GM12878 (cell line): ENCODE measurements at regions not wholly inside any gene's neighbourhood (a gene's known extent, or its start where the extent isn't known, plus 50 kb on each side); places are given as distances from the start of the nearest gene placed in this dataset.
A peak's percentile ranks its signal among the peaks of the same experiment; 100 is the strongest.

Experiments
- ATAC-seq: fragments of 200-7000 bp; cut with Tn5 transposase; 3 replicates; pipeline ENCODE4 v1.9.1; 2020; ENCODE audit warnings: mild to moderate bottlenecking, moderate library complexity
- BruUV-seq: library from RNA; stranded (reverse); fragments of 400-500 nt; replicated peaks from 2 replicates; lab custom pipeline; 2021; lab: Mats Ljungman, UMichigan
- CTCF ChIA-PET: fragments of 300-600 bp; sonication (Branson Sonifier 250); formaldehyde crosslinking; extraction: SDS; loops from one replicate; lab custom pipeline; 2021; ENCODE audit warnings: inconsistent platforms; lab: Yijun Ruan, JAX
- POLR2A ChIA-PET: fragments of 350-600 bp; formaldehyde crosslinking; extraction: SDS; loops from one replicate; lab custom pipeline; 2021; ENCODE audit warnings: inconsistent platforms; lab: Charles Lee
- RAD21 ChIA-PET: fragments of 300-600 bp; sonication (Branson Sonifier 250); formaldehyde crosslinking; loops from one replicate; lab custom pipeline; 2023; ENCODE audit warnings: antibody characterized with exemption; ENCODE audit not compliant: unreplicated experiment; lab: Charles Lee
- SMC1A ChIA-PET: fragments of 300-600 bp; sonication (Branson Sonifier 250); formaldehyde crosslinking; loops from one replicate; lab custom pipeline; 2023; ENCODE audit not compliant: unreplicated experiment, uncharacterized antibody; lab: Charles Lee
- DNase-seq: peaks from one replicate; pipeline ENCODE4 v3.0.0-alpha.2; 2011; ENCODE audit warnings: low read depth, low spot score
- FAIRE-seq: peaks from 3 replicates; lab custom pipeline; 2011; peaks lifted over from hg19 to GRCh38; lab: Jason Lieb, UNC
- H2AFZ ChIP-seq: 2 replicates; pipeline ENCODE4 v1.6.0; 2011; ENCODE audit warnings: low read depth, low read length, control low read depth; ENCODE audit not compliant: control insufficient read depth
- H3K27ac ChIP-seq: 2 replicates; pipeline ENCODE4 v1.5.1; 2011; ENCODE audit warnings: control low read depth; ENCODE audit not compliant: control insufficient read depth, insufficient read depth
- H3K27me3 ChIP-seq, 2 experiments: replicated peaks in 1 of 2; 2 replicates each; pipeline versions ENCODE4 v1.6.0 to v1.6.1; 2011; ENCODE audit warnings: low read length in 1 of 2; ENCODE audit not compliant: control insufficient read depth in 2 of 2, insufficient read depth in 2 of 2
- H3K36me3 ChIP-seq, 2 experiments: 2 replicates each; pipeline ENCODE4 v1.5.1; 2011; ENCODE audit warnings: low read length in 1 of 2; ENCODE audit not compliant: control insufficient read depth in 2 of 2, insufficient read depth in 2 of 2
- H3K4me1 ChIP-seq: 2 replicates; pipeline ENCODE4 v1.6.1; 2011; ENCODE audit warnings: mild to moderate bottlenecking, low read length, moderate library complexity, mixed read lengths; ENCODE audit not compliant: control insufficient read depth, insufficient read depth
- H3K4me2 ChIP-seq: 2 replicates; pipeline ENCODE4 v1.6.0; 2011; ENCODE audit warnings: control low read depth; ENCODE audit not compliant: control insufficient read depth, insufficient read depth
- H3K4me3 ChIP-seq: fragments of 200-600 bp; sonication (generic); 2 replicates; pipeline ENCODE4 v1.5.1; 2016
- H3K79me2 ChIP-seq: 2 replicates; pipeline ENCODE4 v1.6.0; 2011; ENCODE audit warnings: low read length; ENCODE audit not compliant: control insufficient read depth, insufficient read depth
- H3K9ac ChIP-seq: 2 replicates; pipeline ENCODE4 v1.8.0; 2011; ENCODE audit warnings: low read length, control low read depth, mixed read lengths; ENCODE audit not compliant: control insufficient read depth, insufficient read depth
- H3K9me3 ChIP-seq: replicated peaks from 3 replicates; pipeline ENCODE4 v1.5.1; 2011; ENCODE audit warnings: mild to moderate bottlenecking, low read length; ENCODE audit not compliant: control insufficient read depth, insufficient read depth
- H4K20me1 ChIP-seq: 2 replicates; pipeline ENCODE4 v1.6.0; 2011; ENCODE audit not compliant: control insufficient read depth, insufficient read depth
- ASH2L ChIP-seq: fragments of 300-600, 200-600 bp; sonication (generic); IDR thresholded peaks from 2 replicates; pipeline ENCODE4 v1.6.1; 2017; ENCODE audit warnings: low read depth, mild to moderate bottlenecking, borderline replicate concordance
- CEBPB ChIP-seq, 2 experiments: fragments of 150-350 bp in 1 of 2; IDR thresholded peaks; 2 replicates each; pipeline ENCODE4 v1.6.1; 2012 to 2014; ENCODE audit warnings: low read depth in 2 of 2, low read length in 2 of 2, borderline replicate concordance in 1 of 2, inconsistent platforms in 1 of 2
- CHD2 ChIP-seq: IDR thresholded peaks from 2 replicates; pipeline ENCODE4 v1.6.1; 2011; ENCODE audit warnings: low read depth, low read length, improper control_type of control experiment, borderline replicate concordance
- EZH2 ChIP-seq: IDR thresholded peaks from 2 replicates; pipeline ENCODE4 v1.6.1; 2012; ENCODE audit warnings: low read depth, mild to moderate bottlenecking, control low read depth, inconsistent platforms, low read length, borderline replicate concordance; ENCODE audit not compliant: control insufficient read depth
- GABPA ChIP-seq: IDR thresholded peaks from 2 replicates; pipeline ENCODE4 v1.6.1; 2014; ENCODE audit warnings: antibody characterized with exemption, low read depth, mild to moderate bottlenecking, inconsistent platforms
- GATAD2B ChIP-seq: fragments of 450-650 bp; conservative IDR thresholded peaks from 2 replicates; pipeline ENCODE4 v1.6.1; 2017; ENCODE audit warnings: low read depth, mild to moderate bottlenecking, moderate library complexity
- HCFC1 ChIP-seq: fragments of 150-350 bp; IDR thresholded peaks from 2 replicates; pipeline ENCODE4 v1.6.1; 2014; ENCODE audit warnings: low read length
- IRF4 ChIP-seq: IDR thresholded peaks from 2 replicates; pipeline ENCODE4 v1.6.1; 2011; ENCODE audit warnings: low read depth, low read length
- IRF5 ChIP-seq: fragments of 450-650 bp; IDR thresholded peaks from 2 replicates; pipeline ENCODE4 v1.6.1; 2017; ENCODE audit warnings: borderline replicate concordance
- MAX ChIP-seq: IDR thresholded peaks from 2 replicates; pipeline ENCODE4 v1.6.1; 2012; ENCODE audit warnings: low read depth, low read length, improper control_type of control experiment
- NBN ChIP-seq: fragments of 450-650 bp; IDR thresholded peaks from 2 replicates; pipeline ENCODE4 v1.6.1; 2016
- NFIC ChIP-seq: IDR thresholded peaks from 2 replicates; pipeline ENCODE4 v1.6.1; 2012; ENCODE audit warnings: low read depth, mild to moderate bottlenecking, inconsistent platforms, low read length, moderate library complexity
- PAX5 ChIP-seq: IDR thresholded peaks from 2 replicates; pipeline ENCODE4 v1.6.1; 2011; ENCODE audit warnings: low read depth, low read length, borderline replicate concordance
- PKNOX1 ChIP-seq: fragments of 450-650 bp; IDR thresholded peaks from 2 replicates; pipeline ENCODE4 v1.6.1; 2016; ENCODE audit warnings: mild to moderate bottlenecking
- POLR2AphosphoS2 ChIP-seq: IDR thresholded peaks from 2 replicates; pipeline ENCODE4 v1.6.1; 2011; ENCODE audit warnings: low read depth, mild to moderate bottlenecking, low read length, improper control_type of control experiment, moderate library complexity
- RAD21 ChIP-seq: IDR thresholded peaks from 2 replicates; pipeline ENCODE4 v1.6.1; 2011; ENCODE audit warnings: mild to moderate bottlenecking, low read depth, low read length, moderate library complexity; ENCODE audit not compliant: insufficient read depth
- RBBP5 ChIP-seq: fragments of 200-600 bp; sonication (generic); conservative IDR thresholded peaks from 2 replicates; pipeline ENCODE4 v1.6.1; 2016
- TAF1 ChIP-seq: IDR thresholded peaks from 2 replicates; pipeline ENCODE4 v1.6.1; 2011; ENCODE audit warnings: mild to moderate bottlenecking, low read depth, low read length, borderline replicate concordance
- TCF3 ChIP-seq: IDR thresholded peaks from 2 replicates; pipeline ENCODE4 v1.6.1; 2012; ENCODE audit warnings: low read depth, mild to moderate bottlenecking, low read length, borderline replicate concordance; ENCODE audit not compliant: insufficient read depth
- WRNIP1 ChIP-seq: IDR thresholded peaks from 2 replicates; pipeline ENCODE4 v1.6.1; 2011; ENCODE audit warnings: low read depth, low read length, improper control_type of control experiment, borderline replicate concordance
- YY1 ChIP-seq: IDR thresholded peaks from 2 replicates; pipeline ENCODE4 v1.6.1; 2011; ENCODE audit warnings: low read depth, mild to moderate bottlenecking, low read length
- ZBTB33 ChIP-seq: fragments of 450-650 bp; IDR thresholded peaks from 2 replicates; pipeline ENCODE4 v1.6.1; 2017; ENCODE audit warnings: mild to moderate bottlenecking
- WGBS: methylation state at CpG from one replicate; pipeline ENCODE4 v1.1.6; 2016; ENCODE audit warnings: low lambda C conversion rate; ENCODE audit not compliant: insufficient replicate concordance, insufficient coverage; ENCODE audit errors: missing lambda C conversion rate; 5-methylcytosine and 5-hydroxymethylcytosine counted together
- in situ Hi-C: fragments of 300-500 bp; cut with MboI; formaldehyde crosslinking; loops from 9 replicates; pipeline ENCODE4 v1.14.3; 2018; ENCODE audit warnings: mixed read lengths
- intact Hi-C: fragments of 100-400 bp; cut with micrococcal nuclease; formaldehyde crosslinking; loops from one replicate; pipeline ENCODE4 v1.14.2; 2022; ENCODE audit not compliant: unreplicated experiment

- ChIA-PET SMC1A (interaction anchor here (1.6 to 2.9 kb wide), 2 partner anchors 14 to 55 kb away, joined by 5 to 8 read pairs; no protein-coding TSS in a partner anchor), RAD21 (interaction anchor here (1.4 kb wide), 1 partner anchor 29 kb away, joined by 3 read pairs; no protein-coding TSS in a partner anchor), CTCF (interaction anchor here (1.8 kb wide), 1 partner anchor 13 kb away, joined by 5 read pairs; no protein-coding TSS in a partner anchor), POLR2A (interaction anchor here (0.8 to 1.0 kb wide), 2 partner anchors 28 to 71 kb away, joined by 3 read pairs; no protein-coding TSS in a partner anchor)
- peak; percentile 9 for DNase-seq
- no TSS peak for BruUV-seq
- Histone ChIP-seq H3K9ac (no peak overlapping the region), H3K4me1 (peaks cover 6% of the 10 kb centered on the region), H3K4me2 (no peak overlapping the region), H3K27me3 (no peaks in the 10 kb centered on the region), H4K20me1 (no peaks in the 10 kb centered on the region), H3K9me3 (no peaks in the 10 kb centered on the region), H3K79me2 (no peaks in the 10 kb centered on the region), H3K4me3 (no peak overlapping the region), H3K36me3 (no peaks in the 10 kb centered on the region), H3K27ac (no peak overlapping the region), H2AFZ (no peak overlapping the region)
- ATAC-seq, result peak; percentile 77
- FAIRE-seq, result no peak
- intact Hi-C loops, result no loop called here
- in situ Hi-C loops, result no loop called here
- WGBS, result 21% methylated on average over 3 of the region's 3 CpGs
- TF ChIP-seq IRF4, result no peak
- no peak for TF ChIP-seq YY1
- no peak for TF ChIP-seq HCFC1
- TF ChIP-seq IRF5, result no peak
- no peak for TF ChIP-seq NFIC
- no peak for TF ChIP-seq TAF1
- TF ChIP-seq RAD21, result no peak
- no peak for TF ChIP-seq NBN
- no peak for TF ChIP-seq POLR2AphosphoS2
- no peak for TF ChIP-seq PKNOX1
- TF ChIP-seq ASH2L, result no peak
- no peak for TF ChIP-seq CEBPB (IDR thresholded peaks at IDR 0.05; ENCODE audit: borderline replicate concordance in 1 of 2, low read depth in 2 of 2, low read length in 2 of 2)
- TF ChIP-seq TCF3, result 0 out of 2 replicates have a peak, but pooled peaks have one; percentile 26
- no peak for TF ChIP-seq WRNIP1
- no peak for TF ChIP-seq ZBTB33
- TF ChIP-seq CHD2, result no peak
- no peak for TF ChIP-seq PAX5
- TF ChIP-seq GATAD2B, result 0 out of 2 replicates have a peak, but pooled peaks have one; percentile 11
- no peak for TF ChIP-seq MAX
- TF ChIP-seq GABPA, result no peak
- no peak for TF ChIP-seq RBBP5
- TF ChIP-seq EZH2, result no peak
Measured at GRCh38 chr1:116257341-116257767, 115.7 kb upstream of the ATP1A1 start.
